NCI-H2196 (cell line): ENCODE measurements at regions not wholly inside any gene's neighbourhood (a gene's known extent, or its start where the extent isn't known, plus 50 kb on each side); places are given as distances from the start of the nearest gene placed in this dataset.
"Not testable (repeated sequence)": the region's sequence is repeated elsewhere in the genome, so short reads cannot be mapped to it uniquely, and the experiment has no call there.

Experiments
- DNase-seq: peaks from one replicate; lab custom pipeline; 2025; ENCODE audit not compliant: unreplicated experiment; lab: John Stamatoyannopoulos, UW

DNA sequence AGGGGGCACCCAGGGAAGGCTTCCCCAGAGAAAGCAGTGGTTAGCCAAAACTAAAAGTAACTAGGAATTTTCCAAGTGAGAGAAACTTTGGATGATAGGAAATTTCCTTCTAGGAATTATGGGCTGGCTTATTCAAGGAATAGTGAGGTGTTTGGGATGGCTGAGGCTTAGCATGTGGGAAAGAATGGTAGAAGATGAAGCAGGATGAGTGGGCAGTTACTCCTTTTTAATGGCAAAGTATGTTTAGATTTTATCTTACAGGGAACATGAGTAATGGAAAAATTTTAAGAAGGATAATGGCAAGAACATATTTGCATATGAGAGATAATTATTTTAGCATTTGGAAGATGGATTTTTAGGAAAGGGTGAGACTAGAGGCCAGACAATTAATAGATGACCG lies 197.6 kb downstream of the SLC38A4 start:
- no peak for DNase-seq

DNA sequence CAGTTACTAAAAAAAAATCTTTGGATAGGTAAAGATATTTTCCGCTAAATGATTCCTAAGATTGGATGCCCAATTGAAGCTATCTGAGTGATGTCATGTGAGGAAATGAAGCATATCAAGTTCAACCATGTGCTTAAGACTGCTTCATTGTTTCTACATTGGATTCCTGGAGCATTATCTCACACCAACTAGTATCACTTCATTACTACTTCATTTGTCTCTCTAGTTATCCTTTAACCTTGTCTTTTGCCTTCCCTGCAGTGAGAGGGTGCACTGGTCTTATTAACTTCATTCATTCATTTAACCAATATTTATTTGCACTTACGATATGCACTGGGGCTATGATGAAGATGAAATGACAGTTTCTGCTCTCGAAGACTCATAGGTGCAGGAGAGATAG lies 198.1 kb downstream of the SLC38A4 start:
- no peak for DNase-seq

DNA sequence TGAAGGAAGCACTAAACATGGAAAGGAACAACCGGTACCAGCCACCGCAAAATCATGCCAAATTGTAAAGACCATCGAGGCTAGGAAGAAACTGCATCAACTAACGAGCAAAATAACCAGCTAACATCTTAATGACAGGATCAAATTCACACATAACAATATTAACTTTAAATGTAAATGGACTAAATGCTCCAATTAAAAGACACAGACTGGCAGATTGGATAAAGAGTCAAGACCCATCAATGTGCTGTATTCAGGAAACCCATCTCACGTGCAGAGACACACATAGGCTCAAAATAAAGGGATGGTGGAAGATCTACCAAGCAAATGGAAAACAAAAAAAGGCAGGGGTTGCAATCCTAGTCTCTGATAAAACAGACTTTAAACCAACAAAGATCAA lies 206.3 kb downstream of the SLC38A4 start:
- not testable (repeated sequence) for DNase-seq

DNA sequence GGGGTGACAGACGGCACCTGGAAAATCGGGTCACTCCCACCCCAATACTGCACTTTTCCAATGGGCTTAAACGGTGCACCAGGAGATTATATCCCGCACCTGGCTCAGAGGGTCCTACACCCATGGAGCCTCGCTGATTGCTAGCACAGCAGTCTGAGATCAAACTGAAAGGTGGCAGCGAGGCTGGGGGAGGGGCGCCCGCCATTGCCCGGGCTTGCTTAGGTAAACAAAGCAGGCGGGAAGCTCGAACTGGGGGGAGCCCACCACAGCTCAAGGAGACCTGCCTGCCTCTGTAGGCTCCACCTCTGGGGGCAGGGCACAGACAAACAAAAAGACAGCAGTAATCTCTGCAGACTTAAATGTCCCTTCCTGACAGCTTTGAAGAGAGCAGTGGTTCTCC lies 208.1 kb downstream of the SLC38A4 start:
- not testable (repeated sequence) for DNase-seq

DNA sequence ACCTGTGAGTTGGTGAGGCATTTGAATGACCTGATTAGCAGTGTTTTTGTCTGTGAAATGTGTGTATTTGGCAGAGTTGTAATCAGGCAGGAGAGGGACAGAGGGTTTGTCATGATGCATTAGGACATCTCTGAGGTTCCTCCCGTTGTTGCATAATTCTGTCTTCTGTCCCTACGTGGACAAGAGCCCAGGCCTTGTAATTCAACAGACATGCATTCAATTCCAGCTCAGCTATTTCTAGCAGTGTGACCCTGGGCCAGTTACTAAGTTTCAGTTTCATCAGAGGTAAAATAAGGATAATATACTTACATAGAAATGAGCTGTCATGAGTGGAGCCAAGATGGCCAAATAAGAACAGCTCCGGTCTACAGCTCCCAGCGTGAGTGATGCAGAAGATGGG lies 208.6 kb downstream of the SLC38A4 start:
- no peak for DNase-seq

DNA sequence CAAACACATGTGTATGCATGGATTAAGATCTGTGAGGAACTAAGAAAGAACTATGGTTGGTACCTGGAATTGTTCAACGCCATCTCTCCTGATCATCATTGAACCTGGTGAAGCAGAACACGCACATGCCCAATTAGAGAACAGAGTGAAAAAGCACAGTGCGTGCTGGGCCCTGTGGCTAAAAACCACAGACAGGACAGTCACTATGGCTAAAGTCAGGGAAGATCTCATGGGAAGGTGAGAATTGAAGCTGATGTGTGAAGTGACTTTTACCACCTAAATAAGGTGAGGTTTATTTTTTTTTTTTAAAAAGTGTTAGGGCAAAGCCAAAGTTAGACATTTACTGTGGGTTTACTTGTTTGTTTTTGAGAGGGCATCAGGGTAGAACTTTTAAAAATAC lies 215.0 kb downstream of the SLC38A4 start:
- no peak for DNase-seq

DNA sequence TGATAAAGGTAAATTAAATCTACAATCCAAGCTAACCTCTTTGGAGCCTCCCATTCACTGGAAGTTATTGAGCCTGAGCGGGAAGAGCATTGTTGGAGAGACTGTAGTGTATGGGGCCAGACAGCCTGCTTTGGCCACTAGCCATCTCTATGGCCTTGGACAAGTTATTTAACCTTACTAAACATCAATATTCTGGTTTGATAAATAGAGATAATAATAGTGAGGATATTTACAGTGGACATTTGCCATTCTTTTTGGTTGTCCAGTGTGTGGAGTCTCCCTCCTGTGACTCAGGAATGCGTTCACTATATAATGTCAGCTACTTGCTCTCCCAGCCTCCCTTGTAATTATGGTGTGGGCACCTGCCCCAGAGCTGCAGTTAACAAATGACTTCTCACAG lies 216.1 kb downstream of the SLC38A4 start:
- no peak for DNase-seq

DNA sequence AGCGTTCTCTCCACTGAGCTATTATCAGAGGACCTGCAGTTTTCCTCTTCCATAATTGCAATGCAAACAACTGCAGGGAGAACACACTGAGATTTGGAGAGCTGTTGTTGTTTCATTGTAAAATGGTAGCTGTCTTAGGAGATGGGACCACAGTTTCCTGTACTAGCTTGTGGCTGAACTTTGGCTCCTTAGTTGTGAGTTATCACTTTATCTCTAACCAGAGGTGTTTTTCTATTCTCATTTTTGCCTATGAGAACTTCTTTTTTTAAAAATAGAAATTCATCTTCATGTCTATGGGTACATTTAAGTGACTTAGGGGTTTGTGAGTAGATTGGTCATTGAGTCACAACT lies 216.5 kb downstream of the SLC38A4 start:
- DNase-seq: no peak

DNA sequence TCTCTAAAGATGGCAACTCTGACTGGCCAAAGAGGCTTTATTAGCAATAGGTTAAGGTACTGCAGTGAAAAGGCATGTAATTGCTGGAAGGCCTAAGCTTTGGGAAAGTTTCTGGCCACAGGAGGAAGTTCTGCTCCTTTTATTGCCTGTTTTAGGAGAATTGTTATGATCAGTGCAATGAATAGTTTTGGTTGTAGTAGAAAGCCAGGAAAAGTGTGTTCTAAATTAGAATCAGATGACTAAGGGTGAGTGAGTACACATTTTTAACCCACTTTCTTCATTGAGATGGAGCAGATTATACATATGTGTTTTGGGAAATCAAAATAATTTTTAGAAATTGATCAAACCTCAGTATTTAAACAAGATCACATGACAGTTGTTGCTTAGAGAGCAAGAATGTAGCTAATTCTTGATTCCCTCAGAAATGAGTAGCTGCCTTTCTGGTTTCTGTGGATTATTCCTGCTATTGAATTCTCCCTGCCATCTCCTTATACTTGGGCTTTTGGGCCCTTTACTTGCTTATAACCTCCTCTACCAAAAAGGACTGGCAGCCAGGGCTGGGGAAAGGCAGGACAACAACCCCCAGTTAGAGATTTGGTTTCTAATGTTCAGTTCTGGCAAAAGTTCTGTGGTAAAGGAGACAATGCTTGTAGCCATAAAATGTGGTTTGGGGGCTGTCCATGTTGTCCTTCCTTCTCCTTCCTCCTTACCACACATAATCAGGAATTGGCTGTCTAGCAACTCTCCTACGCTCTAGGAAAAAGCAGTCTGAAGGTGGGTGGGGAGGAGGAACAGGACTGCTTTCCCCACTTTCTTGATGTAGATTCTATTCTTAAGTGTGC lies 217.1 kb downstream of the SLC38A4 start:
- DNase-seq: no peak

DNA sequence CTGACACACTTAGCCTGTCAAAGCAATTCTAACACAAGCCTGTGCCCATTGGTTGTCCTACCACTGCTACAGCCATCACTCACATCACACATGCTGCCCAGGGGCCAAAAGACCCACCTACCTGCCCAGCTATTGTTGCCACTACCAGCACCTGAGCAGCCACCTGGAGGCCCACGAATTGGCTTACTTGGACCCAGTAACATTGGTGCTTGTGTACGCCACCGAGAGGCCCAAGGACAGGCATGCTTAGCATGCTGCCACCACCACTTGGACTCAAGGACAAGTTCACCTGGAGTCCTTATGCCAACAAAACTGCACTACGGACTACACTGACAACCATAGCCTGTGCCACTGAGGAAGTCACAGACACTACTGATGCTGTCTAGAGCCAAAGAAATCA lies 221.1 kb downstream of the SLC38A4 start:
- DNase-seq: no peak

DNA sequence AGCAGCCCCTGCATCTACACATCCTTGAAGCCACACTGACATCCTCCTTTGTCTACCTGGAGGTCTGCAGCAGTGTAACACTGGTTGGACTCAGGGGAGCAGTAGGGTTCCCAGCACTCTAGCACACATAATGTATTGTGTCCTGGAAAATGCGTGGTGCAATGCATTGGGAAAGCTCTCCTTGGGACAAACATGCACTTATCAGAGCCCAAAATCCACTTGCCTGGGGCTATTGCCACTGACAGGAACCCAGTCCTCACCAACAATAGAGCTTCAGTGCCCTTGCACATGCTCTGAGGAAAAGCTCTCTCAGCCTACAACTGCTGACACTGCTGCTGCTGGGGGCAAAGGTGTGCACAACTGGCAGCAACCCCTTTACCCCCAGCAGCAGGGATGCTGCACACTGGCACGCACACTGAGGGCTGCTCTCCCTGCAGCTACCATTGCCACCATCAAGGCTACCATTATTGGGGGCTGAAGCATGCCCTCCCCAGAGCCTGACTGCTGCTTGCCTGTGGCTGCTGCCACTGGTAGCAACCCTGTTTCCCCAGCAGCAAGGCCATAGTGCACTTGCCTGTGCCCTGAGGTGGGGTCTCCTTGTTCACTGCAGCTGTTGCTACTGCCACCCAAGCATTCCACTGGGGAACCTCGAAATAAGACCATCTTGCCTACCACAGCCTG lies 221.9 kb downstream of the SLC38A4 start:
- DNase-seq: no peak

DNA sequence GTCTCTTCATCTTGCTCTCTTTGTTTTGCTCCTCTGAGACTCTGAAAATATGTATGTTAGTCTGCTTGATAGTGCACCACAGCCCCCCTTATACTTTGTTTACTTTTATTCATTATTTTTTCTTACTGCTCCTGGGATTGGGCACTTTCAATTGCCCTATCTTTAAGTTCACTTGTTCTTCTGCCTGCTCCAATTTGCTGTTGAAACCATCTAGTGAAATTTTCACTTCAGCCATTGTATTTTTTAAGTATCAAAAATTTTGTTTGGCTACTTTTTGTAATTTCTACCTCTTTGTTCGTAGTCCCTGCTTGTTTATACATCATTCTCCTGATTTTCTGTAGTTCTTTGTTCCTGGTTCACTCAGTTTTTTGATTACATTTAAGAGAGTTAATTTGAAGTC lies 223.3 kb downstream of the SLC38A4 start:
- DNase-seq: no peak

DNA sequence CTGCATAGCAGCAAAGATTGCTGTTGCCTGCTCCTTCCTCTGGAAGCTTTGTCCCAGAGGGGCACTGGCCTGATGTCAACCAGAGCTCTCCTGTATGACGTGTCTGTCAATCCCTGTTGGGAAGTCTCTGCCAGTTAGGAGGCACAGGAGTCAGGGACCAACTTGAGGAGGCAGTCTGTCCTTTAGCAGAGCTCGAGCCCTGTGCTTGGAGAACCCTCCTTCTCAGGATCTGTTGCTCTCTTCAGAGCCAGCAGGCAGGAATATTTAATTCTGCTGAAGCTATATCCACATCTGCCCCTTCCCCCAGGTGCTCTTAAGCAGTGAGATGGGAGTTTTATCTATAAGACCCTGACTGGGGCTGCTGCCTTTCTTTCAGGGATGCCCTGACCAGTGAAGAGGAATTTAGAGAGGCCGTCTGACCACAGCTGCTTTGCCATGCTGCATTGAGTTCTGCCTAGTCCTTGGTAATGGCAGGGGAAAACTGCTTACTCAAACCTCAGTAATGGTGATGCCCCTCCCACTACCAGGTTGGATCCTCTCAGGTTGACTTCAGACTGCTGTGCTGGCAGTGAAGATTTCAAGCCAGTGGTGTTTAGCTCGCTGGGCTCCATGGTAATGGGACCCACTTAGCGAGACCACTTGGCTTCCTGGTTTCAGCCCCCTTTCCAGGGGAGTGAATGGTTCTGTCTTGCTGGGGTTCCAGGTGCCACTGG lies 218.6 kb upstream of the SLC38A2 start:
- no peak for DNase-seq

DNA sequence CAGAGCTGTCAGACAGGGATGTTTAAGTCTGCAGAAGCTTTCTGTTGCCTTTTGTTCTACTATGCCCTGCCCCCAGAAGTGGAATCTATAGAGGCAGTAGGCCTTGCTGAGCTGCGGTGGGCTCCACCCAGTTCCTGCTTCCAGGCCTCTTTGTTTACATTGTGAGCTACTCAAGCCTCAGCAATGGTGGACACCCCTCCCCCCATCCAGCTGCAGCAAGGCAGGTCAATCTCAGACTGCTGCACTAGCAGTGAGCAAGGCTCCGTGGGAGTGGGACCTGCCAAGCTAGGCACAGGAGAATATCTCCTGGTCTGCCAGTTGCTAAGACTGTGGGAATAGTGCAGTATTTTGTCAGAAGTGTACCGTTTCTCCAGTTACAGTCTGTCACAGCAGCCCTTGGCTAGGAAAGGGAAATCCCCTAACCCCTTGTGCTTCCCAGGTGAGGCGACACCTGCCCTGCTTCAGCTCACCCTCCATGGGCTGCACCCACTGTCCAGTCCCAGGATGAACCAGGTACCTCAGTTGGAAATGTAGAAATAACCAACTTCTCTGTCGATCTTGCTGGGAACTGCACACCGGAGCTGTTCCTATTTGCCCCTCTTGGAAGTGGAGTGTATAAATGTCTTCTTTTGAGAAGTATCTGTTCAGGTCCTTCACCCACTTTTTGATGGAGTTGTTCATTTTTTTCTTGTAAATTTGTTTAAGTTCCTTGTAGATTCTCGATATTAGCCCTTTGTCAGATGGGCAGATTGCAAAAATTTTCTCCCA lies 213.5 kb upstream of the SLC38A2 start:
- peak; percentile 37 for DNase-seq

DNA sequence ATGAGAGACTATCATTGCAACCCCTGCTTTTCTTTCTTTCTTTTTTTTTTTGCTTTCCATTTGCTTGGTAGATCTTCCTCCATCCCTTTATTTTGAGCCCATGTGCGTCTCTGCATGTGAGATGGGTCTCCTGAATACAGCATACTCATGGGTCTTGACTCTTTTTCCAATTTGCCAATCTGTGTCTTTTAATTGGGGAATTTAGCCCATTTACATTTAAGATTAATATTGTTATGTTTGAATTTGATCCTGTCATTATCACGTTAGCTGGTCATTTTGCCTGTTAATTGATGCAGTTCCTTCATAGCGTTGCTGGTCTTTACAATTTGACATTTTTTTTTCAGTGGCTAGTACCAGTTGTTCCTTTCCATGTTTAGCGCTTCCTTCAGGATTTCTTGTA lies 211.5 kb upstream of the SLC38A2 start:
- not testable (repeated sequence) for DNase-seq

DNA sequence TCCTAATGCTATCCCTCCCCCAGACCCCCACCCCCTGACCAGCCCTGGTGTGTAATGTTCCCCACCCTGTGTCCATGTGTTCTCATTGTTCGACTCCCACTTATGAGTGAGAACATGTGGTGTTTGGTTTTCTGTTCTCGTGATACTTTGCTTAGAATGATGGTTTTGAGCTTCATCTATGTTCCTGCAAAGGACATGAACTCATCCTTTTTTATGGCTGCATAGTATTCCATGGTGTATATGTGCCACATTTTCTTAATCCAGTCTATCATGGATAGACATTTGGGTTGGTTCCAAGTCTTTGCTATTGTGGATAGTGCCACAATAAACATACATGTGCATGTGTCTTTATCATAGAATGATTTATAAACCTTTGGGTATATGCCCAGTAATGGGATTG lies 209.4 kb upstream of the SLC38A2 start:
- not testable (repeated sequence) for DNase-seq

DNA sequence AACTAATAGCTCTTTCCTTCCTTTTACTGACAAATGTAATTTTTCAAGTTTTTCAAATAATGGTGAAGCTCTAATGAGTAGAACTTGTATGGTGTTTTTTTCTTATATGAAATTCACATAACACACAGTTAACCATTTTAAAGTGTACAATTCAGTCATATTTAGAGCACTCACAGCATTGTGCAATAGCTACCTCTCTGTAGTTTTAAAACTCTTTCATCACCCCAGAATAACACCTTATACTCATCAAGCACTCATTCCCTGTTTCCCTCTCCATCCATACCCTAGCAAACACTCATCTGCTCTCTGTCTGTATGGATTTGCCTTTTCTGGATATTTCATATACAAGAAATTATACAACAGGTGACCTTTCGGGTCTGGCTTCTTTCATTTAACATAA lies 207.9 kb upstream of the SLC38A2 start:
- DNase-seq: no peak

DNA sequence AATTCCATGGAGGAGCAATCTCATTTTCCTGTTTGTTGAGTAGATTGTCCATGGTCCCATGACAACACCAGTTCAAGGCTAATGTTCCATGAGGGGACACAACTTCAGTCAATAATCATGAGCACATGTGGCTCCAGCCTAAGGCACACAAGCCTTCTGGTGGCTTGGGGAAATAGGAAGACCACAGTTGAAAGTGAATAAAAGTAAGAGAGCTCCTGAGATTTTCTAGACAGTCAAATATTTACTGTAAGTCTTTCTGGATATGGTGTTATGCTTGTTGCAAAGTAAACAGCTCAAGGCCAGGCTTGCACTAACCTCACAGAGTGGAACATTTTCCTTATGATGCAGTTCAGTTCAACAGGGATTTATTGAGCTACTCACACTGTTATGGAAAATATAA lies 206.9 kb upstream of the SLC38A2 start:
- DNase-seq: no peak

DNA sequence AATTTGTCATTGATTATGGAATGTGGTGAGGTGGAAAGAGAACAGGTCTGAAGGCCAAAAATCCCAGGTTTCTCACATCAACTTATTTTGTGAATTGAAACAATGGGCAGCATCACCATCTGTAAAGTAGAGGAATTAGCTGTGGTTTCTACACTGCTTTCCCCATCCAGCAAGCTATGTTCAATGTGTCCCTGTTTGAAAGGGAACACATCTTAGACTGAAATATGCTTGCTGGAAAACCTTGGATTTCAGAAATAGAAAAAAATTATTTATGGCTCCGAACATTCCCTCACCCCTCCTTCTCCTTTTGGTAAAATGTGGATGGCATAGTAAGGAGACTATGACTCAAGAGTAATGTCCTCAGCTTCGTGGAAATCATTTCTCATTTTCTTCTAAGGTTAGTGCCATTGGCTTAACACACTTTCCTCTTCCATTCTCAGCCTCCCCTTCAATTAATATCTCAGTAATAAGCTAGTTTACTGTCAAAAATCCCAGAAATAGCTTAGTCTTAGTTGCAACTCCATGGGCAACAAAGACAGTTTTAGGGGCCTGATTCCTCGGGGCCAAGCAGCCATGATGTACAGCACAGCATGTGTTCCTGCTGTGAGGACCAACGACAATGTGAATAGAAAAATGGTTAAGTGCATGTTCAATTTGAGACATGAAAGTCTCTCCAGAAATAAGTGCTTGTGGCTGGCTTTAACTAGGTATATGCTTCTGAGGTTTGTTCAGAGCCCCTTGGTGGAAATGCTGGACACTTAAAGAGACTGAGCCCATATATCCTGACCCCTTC lies 205.8 kb upstream of the SLC38A2 start:
- DNase-seq: no peak

DNA sequence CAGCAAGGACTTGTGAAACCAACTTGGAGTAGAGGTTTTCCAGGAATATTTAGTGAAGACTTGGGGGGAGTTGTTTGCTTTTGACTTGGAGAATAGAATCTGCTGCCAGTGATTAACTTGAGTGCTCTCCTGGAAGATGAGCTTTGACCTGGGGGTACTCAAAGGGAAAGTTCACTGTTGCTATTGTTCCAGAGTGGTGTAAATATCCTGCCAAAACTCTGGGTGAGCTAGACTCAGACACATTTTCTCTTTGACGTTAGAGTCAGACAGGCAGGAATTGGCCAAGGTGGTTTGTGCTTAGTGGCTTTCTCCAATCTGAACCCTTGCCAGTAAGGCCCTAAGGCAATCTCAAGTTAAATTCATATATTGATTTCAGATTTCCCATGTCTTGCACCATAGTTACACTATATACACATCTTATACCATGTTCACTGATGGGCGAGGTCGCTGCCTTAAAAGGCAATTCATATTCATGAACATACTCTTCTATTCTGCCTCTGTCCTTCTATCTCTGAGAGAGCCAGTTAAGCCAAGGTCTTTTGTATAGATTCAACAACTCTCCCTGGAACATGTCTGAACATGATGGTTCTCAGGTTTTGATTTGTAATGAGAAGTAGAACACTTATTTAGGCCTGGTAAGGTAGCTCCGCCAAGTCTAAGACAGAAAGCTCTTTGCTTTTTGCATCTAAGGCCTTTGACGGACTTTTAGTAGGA lies 204.6 kb upstream of the SLC38A2 start:
- DNase-seq: peak; percentile 27
